Mesothelial cell of epicardium (in vitro differentiated cells): ENCODE measurements at regions not wholly inside any gene's neighbourhood (a gene's known extent, or its start where the extent isn't known, plus 50 kb on each side); places are given as distances from the start of the nearest gene placed in this dataset.

Experiments used
- DNase-seq, 2 experiments: peaks; one replicate each; pipeline ENCODE4 v3.0.0; 2021; ENCODE audit warnings: low spot score in 2 of 2; ENCODE audit not compliant: unreplicated experiment in 2 of 2
- H3K27ac Mint-ChIP-seq: 2 replicates; pipeline ENCODE4 v1.8.0; 2021; ENCODE audit warnings: mixed read lengths
- H3K27me3 Mint-ChIP-seq: 2 replicates; pipeline ENCODE4 v1.8.0; 2021; ENCODE audit warnings: low read depth, mixed read lengths
- H3K36me3 Mint-ChIP-seq: 2 replicates; pipeline ENCODE4 v1.8.0; 2021; ENCODE audit warnings: mixed read lengths
- H3K4me1 Mint-ChIP-seq: 2 replicates; pipeline ENCODE4 v1.8.0; 2021; ENCODE audit warnings: mixed read lengths
- H3K4me3 Mint-ChIP-seq: 2 replicates; pipeline ENCODE4 v1.8.0; 2021; ENCODE audit warnings: mild to moderate bottlenecking, moderate library complexity, mixed read lengths
- H3K9me3 Mint-ChIP-seq: 2 replicates; pipeline ENCODE4 v1.8.0; 2021; ENCODE audit warnings: mixed read lengths
- TF ChIP-seq, protein P1 (sequence below): fragments of 200-600 bp; sonication (generic); IDR thresholded peaks from one replicate; pipeline ENCODE4 v1.5.0; 2021; ENCODE audit warnings: antibody characterized with exemption; ENCODE audit not compliant: unreplicated experiment

DNA sequence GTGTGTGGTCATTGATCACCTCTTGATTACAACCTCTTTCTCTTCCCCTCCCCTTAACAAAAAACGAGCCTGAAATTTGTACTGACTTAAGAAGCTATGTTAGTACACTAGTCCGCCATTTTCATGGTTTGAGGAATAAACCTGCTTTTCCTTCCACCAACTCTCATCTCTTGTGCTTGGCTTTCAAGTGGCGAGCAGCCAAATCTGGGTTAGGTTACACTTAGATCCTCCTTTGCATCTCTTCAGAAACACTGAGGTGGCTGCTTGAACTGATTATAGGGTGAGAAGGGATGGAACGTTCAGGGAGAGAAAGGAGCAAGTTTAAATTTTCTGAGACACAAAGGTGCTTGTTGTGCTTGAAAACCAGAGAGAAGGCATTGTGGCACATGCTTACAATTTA, 2171.4 kb downstream of the LRRC4C start:
- TF ChIP-seq, protein P1, sequence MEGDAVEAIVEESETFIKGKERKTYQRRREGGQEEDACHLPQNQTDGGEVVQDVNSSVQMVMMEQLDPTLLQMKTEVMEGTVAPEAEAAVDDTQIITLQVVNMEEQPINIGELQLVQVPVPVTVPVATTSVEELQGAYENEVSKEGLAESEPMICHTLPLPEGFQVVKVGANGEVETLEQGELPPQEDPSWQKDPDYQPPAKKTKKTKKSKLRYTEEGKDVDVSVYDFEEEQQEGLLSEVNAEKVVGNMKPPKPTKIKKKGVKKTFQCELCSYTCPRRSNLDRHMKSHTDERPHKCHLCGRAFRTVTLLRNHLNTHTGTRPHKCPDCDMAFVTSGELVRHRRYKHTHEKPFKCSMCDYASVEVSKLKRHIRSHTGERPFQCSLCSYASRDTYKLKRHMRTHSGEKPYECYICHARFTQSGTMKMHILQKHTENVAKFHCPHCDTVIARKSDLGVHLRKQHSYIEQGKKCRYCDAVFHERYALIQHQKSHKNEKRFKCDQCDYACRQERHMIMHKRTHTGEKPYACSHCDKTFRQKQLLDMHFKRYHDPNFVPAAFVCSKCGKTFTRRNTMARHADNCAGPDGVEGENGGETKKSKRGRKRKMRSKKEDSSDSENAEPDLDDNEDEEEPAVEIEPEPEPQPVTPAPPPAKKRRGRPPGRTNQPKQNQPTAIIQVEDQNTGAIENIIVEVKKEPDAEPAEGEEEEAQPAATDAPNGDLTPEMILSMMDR = no peak
- H3K27me3 Mint-ChIP-seq = no peaks in the 10 kb centered on the region
- no peaks in the 10 kb centered on the region for H3K36me3 Mint-ChIP-seq
- no peak for DNase-seq
- H3K4me3 Mint-ChIP-seq = no peak overlapping the region
- no peak overlapping the region for H3K27ac Mint-ChIP-seq
- peaks cover 30% of the 10 kb centered on the region for H3K9me3 Mint-ChIP-seq
- no peaks in the 10 kb centered on the region for H3K4me1 Mint-ChIP-seq

GRCh38 chr11:39268176-39268690, 2191.2 kb downstream of the LRRC4C start:
- Mint-ChIP-seq H3K27me3 (no peaks in the 10 kb centered on the region), H3K4me3 (no peak overlapping the region), H3K4me1 (peaks cover 4% of the 10 kb centered on the region), H3K36me3 (no peaks in the 10 kb centered on the region), H3K9me3 (no peaks in the 10 kb centered on the region), H3K27ac (no peak overlapping the region)
- TF ChIP-seq, protein P1 = no peak
- no peak for DNase-seq

DNA sequence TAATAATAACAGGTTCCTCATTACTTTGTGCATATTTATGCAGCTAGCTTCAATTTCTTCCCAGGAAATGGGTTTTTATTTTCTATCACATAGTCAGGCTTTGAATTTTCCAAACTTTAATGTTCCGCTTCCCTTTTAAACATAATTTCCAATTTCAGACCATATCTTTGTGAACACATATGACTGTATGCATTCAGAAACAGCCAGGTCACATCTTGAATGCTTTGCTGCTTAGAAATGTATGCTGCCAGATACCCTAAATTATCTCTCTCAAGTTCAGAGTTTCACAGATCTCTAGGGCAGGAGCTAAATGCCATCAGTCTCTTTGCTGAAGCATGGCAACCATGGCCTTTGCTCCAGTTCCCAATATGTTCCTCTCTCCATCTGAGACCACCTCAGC, 2203.8 kb downstream of the LRRC4C start:
- H3K4me1 Mint-ChIP-seq = no peaks in the 10 kb centered on the region
- peaks cover 4% of the 10 kb centered on the region for H3K36me3 Mint-ChIP-seq
- DNase-seq = no peak
- TF ChIP-seq, protein P1 = no peak
- H3K9me3 Mint-ChIP-seq = peaks cover 27% of the 10 kb centered on the region
- H3K27ac Mint-ChIP-seq = no peak overlapping the region
- no peaks in the 10 kb centered on the region for H3K27me3 Mint-ChIP-seq
- H3K4me3 Mint-ChIP-seq = no peak overlapping the region

DNA sequence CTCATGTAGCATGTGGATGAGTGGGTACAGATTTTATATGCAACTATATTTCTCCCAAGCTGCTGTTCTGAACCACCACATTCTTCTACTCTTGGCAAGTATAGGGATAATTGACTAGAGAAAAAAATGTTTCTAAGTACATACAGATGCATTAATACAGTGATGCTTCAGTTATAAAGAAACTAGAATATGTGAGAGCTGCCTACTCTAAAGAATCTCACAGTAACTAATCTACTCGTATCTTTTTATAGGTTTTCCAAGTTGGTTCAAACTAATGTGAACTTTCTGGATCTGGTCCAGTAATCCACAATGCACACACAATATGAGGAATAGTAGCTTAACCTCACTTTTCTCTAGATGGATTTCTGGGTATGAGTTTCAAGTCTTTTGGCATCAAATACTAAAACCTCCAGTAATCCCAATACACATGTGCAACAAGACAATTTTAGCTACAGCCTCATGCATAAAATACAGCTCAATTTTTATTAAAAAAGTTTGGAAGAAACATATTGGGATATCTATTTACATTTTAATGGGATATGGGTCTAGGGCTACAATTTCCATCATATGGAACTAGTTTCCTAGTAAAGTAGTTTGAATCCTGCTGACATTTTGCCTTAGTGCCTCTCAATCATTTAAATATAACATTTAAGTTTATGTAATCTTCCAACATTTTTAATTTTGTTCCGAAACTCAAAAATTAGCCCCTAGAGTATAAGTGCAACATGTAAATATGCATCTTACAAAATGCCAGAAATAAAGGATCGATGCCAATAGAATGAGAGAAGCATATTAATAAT, 2209.7 kb downstream of the LRRC4C start:
- peaks cover 2% of the 10 kb centered on the region for H3K4me1 Mint-ChIP-seq
- no peak for DNase-seq
- H3K9me3 Mint-ChIP-seq = peaks cover 20% of the 10 kb centered on the region
- H3K36me3 Mint-ChIP-seq = no peaks in the 10 kb centered on the region
- TF ChIP-seq, protein P1 = no peak
- no peak overlapping the region for H3K27ac Mint-ChIP-seq
- H3K27me3 Mint-ChIP-seq = no peaks in the 10 kb centered on the region
- H3K4me3 Mint-ChIP-seq = no peak overlapping the region

GRCh38 chr11:39247570-39248137, 2211.8 kb downstream of the LRRC4C start:
- TF ChIP-seq, protein P1 = no peak
- peaks cover 11% of the 10 kb centered on the region for H3K9me3 Mint-ChIP-seq

More at GRCh38 chr11:39247570-39248137, 2211.8 kb downstream of the LRRC4C start:
- Mint-ChIP-seq H3K36me3 (no peaks in the 10 kb centered on the region), H3K4me3 (no peak overlapping the region), H3K4me1 (peaks cover 2% of the 10 kb centered on the region), H3K27me3 (no peaks in the 10 kb centered on the region), H3K27ac (no peak overlapping the region)
- no peak for DNase-seq
